Prostate gland (tissue), 2 donors: ENCODE measurements at regions not wholly inside any gene's neighbourhood (a gene's known extent, or its start where the extent isn't known, plus 50 kb on each side); places are given as distances from the start of the nearest gene placed in this dataset.

Source experiments
- CTCF ChIP-seq, 4 experiments: fragments of 200-600 bp in 2 of 4; fragments of 450-650 bp in 2 of 4; sonication (generic) in 2 of 4; IDR thresholded peaks; 1 replicate in 3 of 4; 2 replicates in 1 of 4; pipeline ENCODE4 v1.5.1; 2016 to 2019; ENCODE audit warnings: antibody characterized with exemption in 4 of 4, mild to moderate bottlenecking in 2 of 4, moderate library complexity in 2 of 4
- POLR2A ChIP-seq: fragments of 450-650 bp; IDR thresholded peaks from one replicate; pipeline ENCODE4 v1.6.1; 2016; ENCODE audit warnings: antibody characterized with exemption, mild to moderate bottlenecking
- POLR2AphosphoS5 ChIP-seq: sonication (generic); formaldehyde crosslinking; IDR thresholded peaks from one replicate; pipeline ENCODE4 v1.6.1; 2017; ENCODE audit warnings: antibody characterized with exemption

GRCh38 chr10:110387983-110388686 is 83.4 kb upstream of the SMNDC1 start:
- TF ChIP-seq POLR2A: no peak
- TF ChIP-seq POLR2AphosphoS5: no peak
- no peak for TF ChIP-seq CTCF (IDR thresholded peaks at IDR 0.05)
